Spleen (tissue), 11 donors: ENCODE measurements at regions not wholly inside any gene's neighbourhood (a gene's known extent, or its start where the extent isn't known, plus 50 kb on each side); places are given as distances from the start of the nearest gene placed in this dataset.

Source experiments
- DNase-seq: peaks from one replicate; pipeline ENCODE4 v3.0.0-alpha.2; 2020
- H3K27ac ChIP-seq, 8 donors: fragments of 200-600 bp; sonication (generic) in 7 of 8; 1 replicate in 4 of 8; 2 replicates in 4 of 8; pipeline versions ENCODE4 v1.5.0 to v1.8.0; 2016 to 2021; ENCODE audit warnings: inconsistent platforms in 4 of 8, mild to moderate bottlenecking in 4 of 8, moderate library complexity in 1 of 8
- H3K27me3 ChIP-seq, 7 donors: fragments of 200-600 bp; sonication (generic) in 6 of 7; replicated peaks in 1 of 7; 1 replicate in 4 of 7; 2 replicates in 3 of 7; pipeline versions ENCODE4 v1.5.0 to v1.8.0; 2016 to 2021; ENCODE audit warnings: inconsistent platforms in 3 of 7, mild to moderate bottlenecking in 1 of 7
- H3K36me3 ChIP-seq, 6 donors: fragments of 200-600 bp; sonication (generic) in 5 of 6; 1 replicate in 4 of 6; 2 replicates in 2 of 6; pipeline versions ENCODE4 v1.5.0 to v1.8.0; 2016 to 2021; ENCODE audit warnings: inconsistent platforms in 2 of 6
- H3K4me1 ChIP-seq, 6 donors: fragments of 200-600 bp; sonication (generic) in 5 of 6; 1 replicate in 3 of 6; 2 replicates in 3 of 6; pipeline versions ENCODE4 v1.5.0 to v1.8.0; 2016 to 2021; ENCODE audit warnings: inconsistent platforms in 3 of 6
- H3K4me3 ChIP-seq, 8 donors: fragments of 200-600 bp; sonication (generic) in 7 of 8; 1 replicate in 4 of 8; 2 replicates in 4 of 8; pipeline versions ENCODE4 v1.5.0 to v1.8.0; 2016 to 2021; ENCODE audit warnings: inconsistent platforms in 4 of 8, mild to moderate bottlenecking in 4 of 8, moderate library complexity in 2 of 8
- H3K9me3 ChIP-seq, 8 donors: fragments of 200-600 bp; sonication (generic) in 7 of 8; 1 replicate in 4 of 8; 2 replicates in 4 of 8; pipeline versions ENCODE4 v1.5.0 to v1.8.0; 2016 to 2021; ENCODE audit warnings: inconsistent platforms in 4 of 8
- CTCF ChIP-seq, 11 experiments: fragments of 200-600 bp in 7 of 11; fragments of 450-650 bp in 4 of 11; sonication (generic) in 4 of 11; IDR thresholded peaks in 8 of 11; conservative IDR thresholded peaks in 3 of 11; 1 replicate in 7 of 11; 2 replicates in 4 of 11; pipeline versions ENCODE4 v1.4.0 to v1.8.0; 2016 to 2021; ENCODE audit warnings: antibody characterized with exemption in 11 of 11, inconsistent platforms in 4 of 11, mild to moderate bottlenecking in 1 of 11
- POLR2A ChIP-seq, 3 donors: fragments of 450-650 bp; IDR thresholded peaks; one replicate each; pipeline ENCODE4 v1.5.1; 2017; ENCODE audit warnings: antibody characterized with exemption in 3 of 3, mild to moderate bottlenecking in 1 of 3
- POLR2AphosphoS5 ChIP-seq, 3 donors: sonication (generic); formaldehyde crosslinking; IDR thresholded peaks; one replicate each; pipeline ENCODE4 v1.5.1; 2017; ENCODE audit warnings: antibody characterized with exemption in 3 of 3
- WGBS, 5 donors: extraction: QIAGEN DNeasy Blood & Tissue Kit in 3 of 5; methylation state at CpG; one replicate each; pipeline versions ENCODE4 v1.1.5 to v1.1.7; 2013 to 2018; 5-methylcytosine and 5-hydroxymethylcytosine counted together
- intact Hi-C: fragments of 100-400 bp; cut with DNase I; formaldehyde crosslinking; loops from one replicate; pipeline ENCODE4 v1.15.0; 2023; ENCODE audit warnings: low total_unique reads
- donor health status: healthy with polysubstance abuse.
- donor health status: DM: no; HTN: no; CAD: no; lungs with moderate emphysema.
- donor health status: DM: no; HTN: no; CAD: no.
- donor health status: Bipolar disorder and iron deficiency.
- donor health status: healthy.
- donor health status: DM: no; HTN: no; CAD: no.
- donor health status: DM: yes; HTN: yes; CAD: no.

DNA sequence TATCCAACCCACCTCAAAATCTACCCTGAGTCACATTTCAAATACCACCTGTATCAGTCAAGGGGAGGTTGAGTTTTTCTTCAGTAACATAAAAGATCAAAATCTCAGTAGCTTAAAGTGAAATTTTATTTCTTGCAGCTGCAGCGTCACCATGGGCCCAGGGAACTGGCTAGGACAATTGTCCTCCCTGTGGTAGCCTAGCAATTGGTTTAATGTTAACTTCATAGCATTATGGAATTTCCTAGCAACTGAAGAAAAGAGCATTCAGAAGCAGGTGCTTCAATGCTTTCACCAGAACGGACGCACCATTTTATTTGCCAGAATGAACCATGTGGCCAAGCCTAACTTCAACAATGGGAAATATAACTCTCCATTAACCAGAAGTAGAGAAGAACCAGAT lies 359.3 kb upstream of the TSHZ3 start:
- intact Hi-C loops: no loop called here
- no peak for DNase-seq
- H3K4me3 ChIP-seq: no peak overlapping the region
- no peak overlapping the region for H3K27ac ChIP-seq
- H3K27me3 ChIP-seq: no peaks in the 10 kb centered on the region
- no peaks in the 10 kb centered on the region for H3K36me3 ChIP-seq
- peaks cover 0 to 51% (median 20%) of the 10 kb centered on the region in 8 donors for H3K9me3 ChIP-seq
- 89 to 94% (median 90%) methylated on average over 3 of the region's 3 CpGs for WGBS, 5 donors
- TF ChIP-seq POLR2AphosphoS5 (IDR thresholded peaks at IDR 0.05): no peak
- TF ChIP-seq POLR2A (IDR thresholded peaks at IDR 0.05): no peak
- no peak for TF ChIP-seq CTCF (IDR thresholded peaks at IDR 0.05 in 8 of 11, conservative IDR thresholded peaks at IDR 0.05 in 3 of 11)
- no peaks in the 10 kb centered on the region for H3K4me1 ChIP-seq

DNA sequence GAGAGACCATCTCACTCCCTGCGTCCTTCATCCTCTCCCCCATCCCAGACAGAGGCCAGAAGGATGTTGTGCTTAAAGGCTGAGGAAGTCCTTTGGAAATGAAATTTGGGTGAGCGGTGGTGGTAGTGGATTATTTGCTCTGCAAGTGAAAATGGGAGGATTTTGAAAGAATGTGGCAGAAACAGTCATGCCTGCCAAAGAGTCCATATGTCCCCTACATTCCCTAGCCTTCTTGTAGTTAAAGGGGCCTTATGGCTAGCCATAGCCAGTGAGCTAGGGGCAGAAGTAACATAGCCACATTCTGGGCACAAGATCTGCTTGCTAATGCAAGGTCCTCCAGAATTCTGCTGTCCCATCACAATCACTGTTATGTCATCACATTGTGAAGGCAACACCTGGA lies 360.2 kb upstream of the TSHZ3 start:
- Histone ChIP-seq H3K27me3 (no peaks in the 10 kb centered on the region), H3K27ac (no peak overlapping the region), H3K36me3 (no peaks in the 10 kb centered on the region), H3K4me3 (no peak overlapping the region), H3K4me1 (no peaks in the 10 kb centered on the region), H3K9me3 (peaks cover 0 to 55% (median 23%) of the 10 kb centered on the region in 8 donors)
- 71 to 82% (median 75%) methylated on average over 2 of the region's 2 CpGs for WGBS, 5 donors
- DNase-seq: no peak
- intact Hi-C loops: no loop called here
- TF ChIP-seq POLR2A (IDR thresholded peaks at IDR 0.05) (no peak), CTCF (IDR thresholded peaks at IDR 0.05 in 8 of 11, conservative IDR thresholded peaks at IDR 0.05 in 3 of 11) (no peak), POLR2AphosphoS5 (IDR thresholded peaks at IDR 0.05) (no peak)

- Histone ChIP-seq H3K36me3 (no peaks in the 10 kb centered on the region), H3K27me3 (no peaks in the 10 kb centered on the region), H3K4me1 (no peaks in the 10 kb centered on the region), H3K27ac (peak overlapping the region in 4 of 8 donors; percentile 10 to 44 (median 18)), H3K4me3 (no peak overlapping the region), H3K9me3 (peaks cover 0 to 54% (median 25%) of the 10 kb centered on the region in 8 donors)
- TF ChIP-seq POLR2AphosphoS5 (IDR thresholded peaks at IDR 0.05) (peak in 1 of 3 donors; percentile 29), CTCF (IDR thresholded peaks at IDR 0.05 in 8 of 11, conservative IDR thresholded peaks at IDR 0.05 in 3 of 11) (no peak)
- 59 to 67% (median 63%) methylated on average over 17 of the region's 17 CpGs for WGBS, 5 donors
- intact Hi-C loops: no loop called here
- DNase-seq: no peak
Measured at GRCh38 chr19:31715249-31715945, 366.2 kb upstream of the TSHZ3 start.

GRCh38 chr19:31716826-31717225 lies 367.6 kb upstream of the TSHZ3 start:
- no peak overlapping the region for H3K4me3 ChIP-seq
- 67 to 77% (median 69%) methylated on average over 6 of the region's 6 CpGs for WGBS, 5 donors
- peaks cover 0 to 40% (median 22%) of the 10 kb centered on the region in 8 donors for H3K9me3 ChIP-seq
- no peak overlapping the region for H3K27ac ChIP-seq
- intact Hi-C loops: no loop called here
- TF ChIP-seq POLR2AphosphoS5 (IDR thresholded peaks at IDR 0.05) (no peak), POLR2A (IDR thresholded peaks at IDR 0.05) (no peak), CTCF (IDR thresholded peaks at IDR 0.05 in 8 of 11, conservative IDR thresholded peaks at IDR 0.05 in 3 of 11) (no peak)
- H3K27me3 ChIP-seq: peaks cover 0 to 5% (median 0%) of the 10 kb centered on the region in 7 donors
- no peaks in the 10 kb centered on the region for H3K36me3 ChIP-seq
- DNase-seq: no peak
- H3K4me1 ChIP-seq: no peaks in the 10 kb centered on the region
